Activated CD4-positive, alpha-beta T cell treated with anti-CD3 and anti-CD28 coated beads for 4 hours (primary cell): ENCODE measurements at regions not wholly inside any gene's neighbourhood (a gene's known extent, or its start where the extent isn't known, plus 50 kb on each side); places are given as distances from the start of the nearest gene placed in this dataset.
"Not testable (repeated sequence)": the region's sequence is repeated elsewhere in the genome, so short reads cannot be mapped to it uniquely, and the experiment has no call there.

ENCODE experiments used
- DNase-seq, 2 donors: peaks; one replicate each; pipeline ENCODE4 v3.0.0-alpha.2; 2020

DNA sequence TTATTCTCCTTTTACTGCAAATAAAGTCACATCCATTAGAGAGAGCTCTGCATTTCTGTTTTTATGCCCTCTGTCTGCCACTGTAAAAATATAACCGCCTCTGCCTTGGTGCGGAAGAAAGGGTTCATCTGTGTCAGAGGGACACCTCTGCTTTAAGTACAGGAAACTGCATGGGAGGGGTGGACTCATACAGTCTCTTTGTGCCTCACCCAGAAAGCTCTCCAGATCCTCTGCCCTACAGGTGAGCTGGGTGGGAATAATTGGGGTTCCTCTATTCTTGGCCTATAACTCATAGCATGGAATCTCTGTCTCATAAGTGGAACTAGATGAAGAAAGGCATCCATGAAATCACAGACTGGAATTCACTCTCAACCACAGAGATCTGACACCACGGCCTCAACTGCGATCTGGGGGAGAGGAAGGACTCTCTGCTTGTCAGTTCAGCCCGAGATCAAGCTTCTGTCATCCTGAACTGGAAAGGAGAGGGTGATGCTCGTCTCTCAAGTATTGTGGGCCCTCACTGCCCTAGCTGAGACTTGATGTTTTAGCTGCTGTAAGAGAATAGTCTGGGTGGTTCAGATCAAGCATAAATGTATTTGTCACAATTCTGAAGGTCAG is 702.3 kb downstream of the TMEM121 start:
- peak; percentile 37 to 57 for DNase-seq

DNA sequence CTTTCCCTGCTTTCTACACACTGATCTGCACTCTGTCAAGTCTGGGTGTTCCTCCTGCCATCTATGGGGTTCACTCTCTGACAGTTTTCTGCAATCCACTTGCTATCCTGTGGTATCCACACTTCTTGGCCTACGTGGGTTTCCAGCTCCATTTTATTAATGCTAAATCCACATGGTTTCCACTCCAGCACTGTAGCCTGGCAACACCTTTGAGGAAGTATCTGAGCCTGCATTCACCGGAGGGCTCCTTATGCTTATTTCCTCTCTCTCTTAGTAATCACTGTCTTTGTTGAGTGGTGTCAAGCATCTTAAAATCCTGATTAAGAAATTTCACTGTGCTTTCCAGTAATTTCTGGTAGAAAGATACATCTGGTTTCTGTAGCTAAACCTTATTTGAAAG is 703.7 kb downstream of the TMEM121 start:
- DNase-seq, result no peak

DNA sequence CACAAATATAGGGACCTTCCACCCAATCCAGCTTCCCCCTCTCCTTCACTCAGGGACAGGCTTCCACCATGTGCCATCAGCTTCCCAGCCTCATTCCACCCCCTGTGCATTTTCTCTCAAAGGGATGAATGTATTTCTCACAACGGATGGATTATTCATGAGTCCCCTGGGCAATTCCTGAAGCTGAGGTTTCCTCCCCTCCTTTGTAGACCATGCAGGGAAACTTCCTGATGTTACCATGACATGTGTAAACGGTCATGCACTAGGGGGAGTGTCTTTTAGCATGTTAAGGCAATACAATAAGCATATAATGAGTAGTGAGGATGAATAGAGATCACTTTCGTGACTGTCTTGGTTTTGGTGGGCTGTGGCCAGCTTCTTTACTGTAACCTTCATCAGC is 706.8 kb downstream of the TMEM121 start:
- DNase-seq, result not testable (repeated sequence)

DNA sequence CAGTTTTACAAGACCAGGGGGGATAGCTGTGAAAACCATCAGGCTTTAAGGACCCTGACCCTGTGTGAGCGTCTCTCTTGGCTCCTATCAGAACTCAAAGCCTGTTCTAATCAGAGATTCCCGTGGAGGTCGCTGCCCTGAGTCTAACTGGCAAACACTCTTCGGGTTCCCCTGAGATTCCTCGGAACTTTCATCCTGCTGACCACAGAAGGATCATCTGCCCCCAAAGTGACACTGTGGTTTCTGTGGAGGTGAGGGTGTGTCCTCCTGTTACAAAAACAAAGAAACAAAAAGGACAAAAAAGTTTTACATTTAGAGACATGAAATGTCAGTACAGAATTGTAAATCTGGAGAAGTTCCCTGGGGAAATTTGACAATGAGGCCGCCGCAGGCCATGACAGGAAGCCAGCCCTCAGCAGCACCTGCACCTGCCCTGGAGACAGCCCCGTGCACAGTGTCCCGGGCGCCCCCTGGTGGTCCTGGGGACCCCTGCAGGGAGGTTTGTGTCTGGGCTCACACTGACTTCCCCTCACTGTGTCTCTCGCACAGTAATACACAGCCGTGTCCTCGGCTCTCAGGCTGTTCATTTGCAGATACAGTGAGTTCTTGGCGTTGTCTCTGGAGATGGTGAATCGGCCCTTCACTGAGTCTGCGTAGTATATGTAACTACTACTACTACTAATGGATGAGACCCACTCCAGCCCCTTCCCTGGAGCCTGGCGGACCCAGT is 708.3 kb downstream of the TMEM121 start:
- peak; percentile 19 to 29 for DNase-seq

DNA sequence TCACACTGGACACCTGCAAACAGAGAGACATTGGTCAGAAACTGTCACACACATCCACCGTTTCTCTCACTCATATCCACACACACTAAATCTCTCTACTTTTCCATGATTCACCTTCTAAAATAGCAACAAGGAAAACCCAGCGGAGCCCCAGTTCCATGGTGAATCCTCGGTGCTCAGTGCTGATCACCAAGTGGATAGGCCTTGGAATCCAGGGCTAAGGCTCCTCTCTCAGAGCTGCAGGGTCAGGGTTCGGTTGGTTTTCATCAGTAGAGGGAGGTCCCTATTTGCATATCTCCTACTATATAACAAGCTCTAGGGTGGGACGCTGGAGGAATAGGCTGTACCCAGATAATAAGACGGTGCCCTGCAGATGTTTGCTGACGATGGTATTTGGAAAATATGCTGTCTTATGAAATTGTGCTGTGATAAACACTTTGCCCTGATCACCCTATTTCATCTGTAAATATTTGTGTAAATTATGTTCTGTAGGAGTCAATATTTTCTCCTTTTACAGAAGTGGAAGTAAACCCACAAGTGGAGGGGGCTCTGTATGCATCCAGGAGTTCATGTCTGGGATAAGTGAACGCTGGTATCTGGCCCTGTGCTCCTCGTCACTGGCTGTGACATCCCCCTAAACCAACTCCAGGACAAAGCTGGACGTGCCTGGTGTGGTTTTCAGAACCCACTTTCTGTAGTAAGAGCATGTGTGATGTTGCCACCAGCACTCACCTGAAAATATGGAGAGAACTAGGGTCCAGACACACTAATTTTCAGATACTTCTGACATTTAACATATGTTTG is 709.2 kb downstream of the TMEM121 start:
- no peak for DNase-seq

DNA sequence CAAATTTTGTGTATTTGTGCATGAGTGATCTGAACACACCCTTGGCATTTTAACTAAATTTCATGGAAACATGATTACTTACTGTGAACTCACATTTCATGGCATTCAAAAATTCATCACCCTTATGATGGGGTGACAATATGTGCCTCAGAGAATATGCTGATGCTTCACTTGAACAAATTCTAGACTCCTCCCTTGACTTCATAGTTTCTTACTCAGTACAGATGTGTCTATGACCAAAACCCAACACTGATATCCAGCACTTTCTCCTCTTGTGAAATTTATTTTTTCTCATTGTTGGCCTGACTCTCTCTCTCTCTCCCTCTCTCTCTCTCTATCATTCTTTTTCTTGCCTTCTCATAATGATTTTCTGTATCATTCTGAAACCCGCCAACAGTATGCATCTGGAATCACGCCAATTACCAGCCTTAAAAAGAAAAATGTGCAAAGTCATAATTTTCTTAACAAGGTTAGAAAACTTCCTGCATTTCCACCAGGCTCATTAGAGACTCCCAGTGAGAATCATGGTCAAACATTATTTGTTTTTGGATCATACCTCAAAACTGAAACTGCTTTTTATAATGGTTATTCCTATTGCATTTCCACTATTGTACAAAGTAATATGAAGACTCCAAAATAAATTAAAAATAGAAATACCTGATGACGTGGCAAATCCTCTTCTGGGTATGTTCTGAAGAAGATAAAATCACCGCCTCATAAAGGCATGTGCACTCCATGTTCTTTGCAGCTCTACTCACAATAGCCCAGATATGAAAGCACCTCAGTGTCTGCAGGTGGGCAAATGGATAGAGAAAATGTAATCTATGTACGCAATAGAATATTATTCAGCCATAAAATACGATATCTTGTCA is 722.2 kb downstream of the TMEM121 start:
- DNase-seq, result no peak

DNA sequence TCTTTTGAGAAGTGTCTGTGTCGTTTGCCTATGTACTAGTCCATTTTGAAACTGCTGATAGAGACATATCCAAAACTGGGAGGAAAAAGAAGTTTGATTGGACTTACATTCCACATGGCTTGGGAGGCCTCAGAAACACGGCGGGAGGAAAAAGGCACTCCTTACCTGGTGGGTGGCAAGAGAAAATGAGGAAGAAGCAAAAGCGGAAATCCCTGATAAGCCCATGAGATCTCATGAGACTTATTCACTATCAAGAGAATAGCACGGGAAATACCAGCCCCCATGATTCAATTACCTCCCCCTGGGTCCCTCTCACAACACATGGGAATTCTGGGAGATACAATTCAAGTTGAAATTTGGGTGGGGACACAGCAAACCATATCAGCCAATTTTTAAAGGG is 727.6 kb downstream of the TMEM121 start:
- not testable (repeated sequence) for DNase-seq

DNA sequence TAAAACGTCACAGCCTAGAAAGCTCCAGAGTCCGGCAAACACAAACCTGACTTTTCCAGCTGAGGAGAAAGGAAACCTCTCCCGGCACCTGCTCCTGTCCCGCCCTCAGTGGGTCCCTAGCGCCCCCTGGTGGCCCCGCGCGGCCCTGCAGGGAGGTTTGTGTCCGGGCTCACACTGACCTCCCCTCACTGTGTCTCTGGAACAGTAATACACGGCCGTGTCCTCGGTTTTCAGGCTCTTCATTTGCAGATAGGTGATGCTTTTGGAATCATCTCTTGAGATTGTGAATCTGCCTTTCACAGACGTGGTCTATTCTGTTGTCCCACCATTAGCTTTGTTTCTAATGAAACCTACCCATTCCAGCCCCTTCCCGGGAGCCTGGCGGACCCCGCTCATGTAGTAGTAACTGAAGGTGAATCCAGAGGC is 731.2 kb downstream of the TMEM121 start:
- peak; percentile 56 to 80 for DNase-seq

DNA sequence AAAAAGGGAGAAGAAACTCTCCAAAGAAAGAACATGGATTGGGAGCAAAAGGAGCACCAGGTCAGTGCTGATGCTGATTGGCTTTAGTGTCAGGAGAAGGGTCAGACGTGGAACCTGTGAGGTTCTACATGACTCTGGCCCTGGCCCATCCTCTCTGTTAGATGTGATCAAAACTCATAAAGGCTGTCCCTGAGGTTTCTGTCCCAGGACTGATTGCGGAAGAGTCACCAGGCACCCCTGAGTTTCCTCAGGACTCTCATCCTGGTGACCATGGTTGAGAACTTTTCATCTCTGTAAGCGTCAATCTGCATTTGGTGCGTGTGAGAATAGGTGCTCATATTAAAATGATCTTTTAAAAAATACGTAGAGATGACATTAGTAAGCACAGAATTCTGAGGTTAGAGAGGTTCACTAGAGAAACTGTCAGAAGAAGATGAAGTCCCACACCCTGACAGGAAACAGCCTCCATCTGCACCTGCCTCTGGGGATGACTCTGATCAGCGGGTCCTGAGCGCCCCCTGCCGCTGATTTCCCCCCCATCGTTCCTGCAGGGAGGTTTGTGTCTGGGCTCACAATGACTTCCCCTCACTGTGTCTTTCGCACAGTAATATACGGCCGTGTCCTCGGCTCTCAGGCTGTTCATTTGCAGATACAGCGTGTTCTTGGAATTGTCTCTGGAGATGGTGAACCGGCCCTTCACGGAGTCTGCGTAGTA is 741.8 kb downstream of the TMEM121 start:
- peak; percentile 55 to 75 for DNase-seq

DNA sequence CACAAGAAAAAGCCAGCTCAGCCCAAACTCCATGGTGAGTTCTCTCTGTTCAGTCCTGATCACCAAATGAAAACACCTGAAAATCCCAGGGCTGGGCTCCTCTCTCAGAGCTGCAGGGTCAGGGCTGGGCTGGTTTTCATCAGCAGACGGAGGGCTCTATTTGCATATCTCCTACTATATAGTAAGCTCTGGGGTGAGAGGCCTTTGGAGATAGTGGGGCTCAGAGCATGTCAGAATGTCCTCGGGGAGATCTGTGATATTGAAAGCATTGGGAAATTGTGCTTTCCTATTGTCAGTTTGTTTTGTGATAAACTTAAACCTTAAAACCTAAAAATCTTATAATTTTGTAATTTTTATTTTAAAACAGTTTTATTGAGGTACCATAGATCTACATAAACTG is 742.6 kb downstream of the TMEM121 start:
- no peak for DNase-seq

DNA sequence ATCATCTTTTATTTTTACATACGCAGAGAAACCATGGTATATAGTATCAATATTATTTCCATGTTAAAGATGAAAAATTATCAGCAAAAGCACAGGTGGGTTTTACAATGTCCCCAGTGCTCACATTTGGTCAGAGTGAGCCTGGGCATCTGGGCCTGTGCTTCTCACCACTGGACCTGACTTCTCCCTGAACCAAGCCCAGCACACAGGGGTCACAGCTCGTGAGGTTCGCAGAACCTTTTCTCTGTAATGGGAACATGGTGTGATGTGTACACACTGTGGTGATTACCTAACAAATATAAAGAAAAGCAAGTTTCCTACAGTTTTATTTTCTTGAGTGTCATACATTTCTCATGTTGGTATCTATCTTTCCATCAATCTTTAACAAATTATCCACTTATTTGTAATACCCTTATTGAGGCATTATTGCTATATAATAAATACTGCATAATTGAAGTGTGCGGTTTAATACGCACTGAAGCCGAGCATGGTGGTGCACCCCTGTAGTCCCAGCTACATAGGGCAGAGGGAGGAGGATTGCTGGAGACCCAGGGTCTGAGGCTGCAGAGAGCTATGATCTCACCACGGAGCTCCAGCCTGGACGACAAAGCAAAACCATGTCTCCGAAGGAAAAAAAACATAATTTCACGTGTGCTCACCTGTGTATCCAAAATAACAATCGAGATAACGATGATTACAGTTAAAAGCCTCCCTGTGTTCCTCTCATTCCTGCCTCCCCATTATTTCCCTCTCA is 743.2 kb downstream of the TMEM121 start:
- no peak for DNase-seq

DNA sequence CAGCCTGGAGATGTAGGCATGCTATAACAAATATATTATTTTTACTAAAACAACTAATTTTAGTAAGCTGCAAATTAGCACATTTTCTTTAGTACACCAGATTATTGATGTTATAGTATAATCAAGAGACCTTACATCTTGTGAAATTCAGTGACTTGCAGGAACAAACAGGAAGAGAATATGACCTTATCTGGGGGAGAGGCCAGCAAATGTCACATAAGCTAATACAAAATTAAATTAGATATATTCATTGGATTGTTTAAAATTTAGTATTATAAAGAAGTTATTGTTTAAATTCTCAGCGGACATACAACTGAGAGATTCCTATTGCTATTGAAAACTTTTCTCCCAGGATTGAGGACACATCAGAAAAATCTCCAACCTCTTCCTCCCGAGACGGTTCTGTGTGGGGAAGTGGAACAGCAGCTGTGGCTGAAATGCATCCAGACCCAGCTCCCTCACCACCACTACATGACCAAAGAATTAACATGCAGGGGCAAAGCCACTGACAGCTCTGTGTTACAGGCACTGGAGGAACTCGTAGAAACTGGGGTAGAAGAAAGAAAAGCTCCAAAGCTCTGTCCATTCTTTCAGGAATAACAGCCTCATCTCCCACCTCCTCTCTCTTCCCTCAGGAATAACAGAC is 744.2 kb downstream of the TMEM121 start:
- DNase-seq, result not testable (repeated sequence)

DNA sequence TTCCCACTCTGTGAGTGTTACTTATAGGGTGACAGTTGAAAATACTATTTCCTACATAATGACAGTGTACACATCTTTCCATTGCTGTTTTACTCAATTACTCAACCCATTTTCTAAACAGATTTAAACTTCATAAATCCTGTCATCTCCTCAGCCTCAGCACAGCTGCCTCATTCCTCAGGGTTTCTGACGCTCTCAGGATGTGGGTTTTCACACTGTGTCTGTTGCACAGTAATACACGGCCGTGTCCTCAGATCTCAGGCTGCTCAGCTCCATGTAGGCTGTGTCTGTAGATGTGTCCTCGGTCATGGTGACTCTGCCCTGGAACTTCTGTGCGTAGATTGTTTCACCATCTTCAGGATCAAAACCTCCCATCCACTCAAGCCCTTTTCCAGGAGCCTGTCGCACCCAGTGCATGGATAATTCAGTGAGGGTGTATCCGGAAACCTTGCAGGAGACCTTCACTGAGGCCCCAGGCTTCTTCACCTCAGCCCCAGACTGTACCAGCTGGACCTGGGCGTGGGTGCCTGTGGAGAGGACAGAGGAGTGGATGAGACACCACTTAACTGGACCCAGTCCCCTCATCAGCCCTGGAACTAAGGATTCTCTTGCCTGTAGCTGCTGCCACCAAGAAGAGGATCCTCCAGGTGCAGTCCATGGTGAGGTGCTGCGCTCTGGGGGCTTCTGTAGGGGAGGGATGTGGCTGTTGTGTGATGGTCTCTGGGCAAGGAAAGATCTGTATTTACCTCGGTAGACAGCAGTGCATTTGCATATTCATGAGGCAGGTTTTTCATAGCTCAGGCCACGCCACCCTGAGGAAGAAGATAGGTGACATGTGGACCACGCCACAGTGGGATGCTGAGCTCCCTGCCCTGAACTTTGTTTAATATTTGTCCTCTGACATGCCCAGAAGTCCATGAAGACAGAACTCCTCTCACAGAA is 750.2 kb downstream of the TMEM121 start:
- no peak for DNase-seq

DNA sequence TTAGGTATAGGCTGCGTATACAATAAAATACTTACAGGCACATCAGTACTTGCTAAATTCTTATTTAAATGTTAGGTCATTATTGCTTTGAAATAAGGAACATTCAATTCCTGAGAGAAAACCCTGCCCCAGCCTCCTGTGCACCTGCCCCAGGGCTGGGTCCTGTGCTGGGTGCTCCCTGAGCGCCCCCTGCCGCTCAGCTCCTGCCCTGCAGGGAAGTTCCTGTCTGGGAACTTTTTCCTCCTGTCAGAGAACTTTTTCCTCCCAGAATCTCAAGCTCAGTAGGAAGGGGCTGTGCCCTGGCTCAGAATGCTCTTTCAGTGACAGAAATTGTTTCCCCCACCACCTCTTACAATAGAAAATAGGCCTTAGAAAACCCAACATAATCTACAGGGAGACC is 751.1 kb downstream of the TMEM121 start:
- peak; percentile 12 to 42 for DNase-seq

DNA sequence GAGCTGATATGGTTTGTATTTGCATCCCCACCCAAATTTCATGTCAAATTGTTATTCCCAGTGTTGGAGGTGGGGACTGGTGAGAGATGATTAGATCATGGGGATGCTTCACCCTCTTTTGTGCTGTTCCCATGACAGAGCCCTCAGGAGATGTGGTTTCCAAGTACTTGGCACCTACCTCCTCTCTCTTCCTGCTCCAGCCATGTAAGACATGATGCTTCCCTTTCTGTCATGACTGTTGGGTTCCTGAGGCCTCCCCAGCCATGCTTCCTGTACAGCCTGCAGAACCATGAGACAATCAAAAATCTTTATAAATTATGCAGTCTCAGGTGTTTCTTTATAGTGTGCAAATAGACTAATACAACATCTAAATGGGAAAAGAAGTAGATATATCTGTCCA is 754.5 kb downstream of the TMEM121 start:
- DNase-seq, result no peak

DNA sequence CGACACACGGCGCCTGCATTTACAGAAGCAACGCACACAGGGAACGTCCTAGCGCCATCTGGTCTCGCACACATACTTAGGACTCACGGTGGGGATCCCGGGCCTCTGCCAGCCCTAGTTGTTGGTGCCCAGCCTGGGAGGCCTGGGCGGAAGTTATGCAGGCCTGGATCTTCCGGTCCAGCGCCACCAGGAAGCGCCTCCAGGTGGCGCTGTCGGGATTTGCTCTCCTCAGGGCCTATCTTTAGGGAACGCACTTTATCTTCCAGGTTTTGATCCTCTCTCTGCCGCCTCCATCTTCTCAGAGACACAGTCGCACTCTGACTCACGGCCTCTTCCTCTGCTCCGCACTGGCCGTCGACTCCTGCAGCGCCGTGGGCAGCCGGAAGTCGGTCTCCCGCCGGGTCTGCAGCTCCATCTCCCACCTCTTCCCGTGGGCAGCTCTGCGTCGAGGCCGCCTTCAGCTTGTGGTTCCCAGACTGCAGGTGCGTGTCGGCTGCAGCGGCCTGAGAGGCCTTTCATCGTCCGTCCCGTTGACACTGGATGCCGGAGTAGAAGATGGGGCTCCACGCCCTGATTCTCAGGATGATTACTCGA is 760.4 kb downstream of the TMEM121 start:
- no peak for DNase-seq

DNA sequence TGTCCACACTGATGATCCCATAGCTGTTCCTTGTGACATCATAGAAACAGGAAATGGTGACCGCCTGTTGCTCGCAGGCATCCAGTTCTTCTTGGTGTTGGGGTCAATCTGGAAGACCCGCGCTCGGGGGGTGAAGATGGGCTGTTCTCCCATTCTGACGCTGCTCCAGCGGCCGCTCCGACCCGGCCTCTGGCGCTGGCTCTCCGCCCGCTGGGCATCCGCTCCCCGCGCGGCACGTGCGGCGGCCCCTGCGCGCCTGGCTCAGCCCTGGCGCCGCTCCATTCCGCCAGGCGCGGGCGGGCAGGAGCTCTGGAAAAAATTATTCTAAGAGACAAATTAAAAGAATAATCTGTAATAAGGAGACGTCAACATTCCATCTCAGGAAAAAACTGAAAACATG is 761.1 kb downstream of the TMEM121 start:
- no peak for DNase-seq

DNA sequence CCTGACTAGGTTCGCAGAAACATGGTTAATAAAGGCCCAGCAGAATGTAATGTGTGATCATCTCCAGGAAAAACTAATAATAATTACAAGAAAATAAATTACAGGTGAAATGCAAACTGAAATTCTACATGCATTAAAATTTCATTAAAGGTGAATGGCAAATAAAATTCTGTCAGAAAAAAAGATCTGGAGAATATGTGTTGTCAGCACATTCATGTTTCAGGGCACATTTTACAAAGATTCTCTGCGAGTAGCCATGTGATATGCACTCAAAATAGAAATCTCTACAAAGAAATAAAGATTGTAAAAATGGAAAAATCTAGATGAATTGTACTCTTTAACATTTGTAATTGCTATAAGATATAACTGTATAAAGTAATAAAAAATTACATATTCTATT is 765.2 kb downstream of the TMEM121 start:
- DNase-seq, result no peak

DNA sequence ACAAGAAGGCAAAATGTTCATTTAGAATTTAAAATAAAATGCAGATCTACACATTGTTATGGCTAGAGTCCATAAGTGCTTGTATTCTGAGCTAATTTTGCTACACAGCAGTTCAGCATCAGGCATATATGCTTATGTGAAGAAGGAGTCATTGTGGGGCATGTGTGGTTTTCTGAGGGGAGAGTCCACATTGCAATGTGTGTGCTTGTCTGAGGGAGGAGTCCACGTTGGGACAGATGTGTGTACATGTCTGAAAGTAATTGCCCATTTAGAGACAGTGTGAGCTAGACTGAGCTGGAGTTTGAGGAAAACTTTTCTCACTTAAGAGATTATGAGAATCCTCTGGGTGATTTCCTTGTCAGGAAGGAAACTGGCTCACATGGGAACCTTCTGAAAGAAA is 767.9 kb downstream of the TMEM121 start:
- no peak for DNase-seq
